Activated CD4-positive, alpha-beta T cell treated with anti-CD3 and anti-CD28 coated beads, Interleukin-2, amount 10 ng/mL, durations not matched to agents 24 days and 14 days (primary cell): ENCODE measurements at regions not wholly inside any gene's neighbourhood (a gene's known extent, or its start where the extent isn't known, plus 50 kb on each side); places are given as distances from the start of the nearest gene placed in this dataset.
A peak's percentile ranks its signal among the peaks of the same experiment; 100 is the strongest.

Experiments
- DNase-seq: peaks from one replicate; pipeline ENCODE4 v3.0.0; 2022
- H3K27ac Mint-ChIP-seq: one replicate; pipeline ENCODE4 v1.8.0; 2022; ENCODE audit warnings: mild to moderate bottlenecking, mixed read lengths
- H3K27me3 Mint-ChIP-seq: one replicate; pipeline ENCODE4 v1.8.0; 2022; ENCODE audit warnings: mixed read lengths
- H3K36me3 Mint-ChIP-seq: one replicate; pipeline ENCODE4 v1.8.0; 2022; ENCODE audit warnings: low read depth, mild to moderate bottlenecking, mixed read lengths
- H3K4me1 Mint-ChIP-seq: one replicate; pipeline ENCODE4 v1.8.0; 2021; ENCODE audit warnings: mixed read lengths
- H3K4me3 Mint-ChIP-seq: one replicate; pipeline ENCODE4 v1.8.0; 2022; ENCODE audit warnings: mild to moderate bottlenecking, moderate library complexity, mixed read lengths
- H3K9me3 Mint-ChIP-seq: one replicate; pipeline ENCODE4 v1.8.0; 2021; ENCODE audit warnings: mixed read lengths
- intact Hi-C: fragments of 100-400 bp; cut with micrococcal nuclease; formaldehyde crosslinking; loops from one replicate; pipeline ENCODE4 v1.15.1; 2023

GRCh38 chr10:43815181-43815885, 166.7 kb upstream of the ZNF32 start:
- peaks cover 1% of the 10 kb centered on the region for H3K27me3 Mint-ChIP-seq
- H3K9me3 Mint-ChIP-seq, result no peaks in the 10 kb centered on the region
- H3K4me1 Mint-ChIP-seq, result peaks cover 53% of the 10 kb centered on the region
- intact Hi-C loops, result loop anchor here (1.0 to 10.0 kb wide), 6 partner anchors 33 to 1261 kb away; partner anchors contain the start of gene ZNF33B
- peak; percentile 54 for DNase-seq
- no peaks in the 10 kb centered on the region for H3K36me3 Mint-ChIP-seq
- H3K27ac Mint-ChIP-seq, result peak overlapping the region; percentile 84
- peak overlapping the region; percentile 81 for H3K4me3 Mint-ChIP-seq

DNA sequence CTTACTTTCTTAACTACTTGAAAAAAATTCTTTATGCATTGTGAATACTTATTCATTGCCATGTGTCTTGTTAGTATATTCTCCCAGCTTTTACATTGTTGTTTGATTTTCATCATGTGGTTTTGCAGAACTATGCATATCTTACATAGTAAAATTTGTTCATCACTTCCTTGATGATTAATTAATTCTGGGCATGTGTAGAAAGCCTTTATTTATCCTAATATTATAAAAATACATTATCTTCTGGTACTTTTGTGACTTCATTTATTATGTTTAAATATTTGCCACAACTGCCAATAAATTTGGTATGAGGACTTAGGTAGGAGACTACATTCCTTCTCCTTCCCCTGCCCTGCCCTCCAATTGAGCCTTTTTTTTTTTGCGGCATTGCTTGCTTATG, 166.0 kb upstream of the ZNF32 start:
- Mint-ChIP-seq H3K36me3 (no peaks in the 10 kb centered on the region), H3K9me3 (no peaks in the 10 kb centered on the region), H3K27me3 (peaks cover 1% of the 10 kb centered on the region), H3K4me3 (no peak overlapping the region), H3K27ac (no peak overlapping the region), H3K4me1 (peaks cover 56% of the 10 kb centered on the region)
- DNase-seq, result no peak
- intact Hi-C loops, result loop anchor here (1.0 to 10.0 kb wide), 6 partner anchors 32 to 1260 kb away; partner anchors contain the start of gene ZNF33B

DNA sequence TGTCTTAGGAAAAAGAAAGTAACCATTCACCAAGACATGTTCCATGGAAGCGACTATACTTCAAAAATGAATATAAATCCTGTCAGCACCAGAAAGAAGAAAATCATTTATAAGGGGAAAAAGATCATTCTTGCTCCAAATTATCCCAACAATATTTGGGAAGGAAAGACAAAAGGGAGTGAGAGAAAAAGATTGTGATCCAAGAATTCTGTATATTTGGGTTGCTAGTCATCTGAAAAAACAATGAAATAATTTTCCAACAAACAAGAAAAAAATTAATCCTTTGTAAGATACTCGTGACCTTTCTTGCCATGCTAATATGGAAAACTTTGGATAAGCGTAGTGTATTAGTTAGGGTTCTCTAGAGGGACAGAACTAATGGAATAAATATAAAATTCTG, 163.2 kb upstream of the ZNF32 start:
- Mint-ChIP-seq H3K4me1 (peaks cover 62% of the 10 kb centered on the region), H3K27me3 (peaks cover 1% of the 10 kb centered on the region), H3K36me3 (no peaks in the 10 kb centered on the region)

GRCh38 chr10:43809211-43809930, 160.7 kb upstream of the ZNF32 start:
- Mint-ChIP-seq H3K4me1 (peaks cover 47% of the 10 kb centered on the region), H3K9me3 (no peaks in the 10 kb centered on the region), H3K4me3 (no peak overlapping the region), H3K27ac (no peak overlapping the region), H3K27me3 (peaks cover 10% of the 10 kb centered on the region), H3K36me3 (no peaks in the 10 kb centered on the region)
- intact Hi-C loops, result no loop called here
- peak; percentile 45 for DNase-seq

More for the DNA sequence above, 163.2 kb upstream of the ZNF32 start:
- Mint-ChIP-seq H3K4me3 (no peak overlapping the region), H3K27ac (no peak overlapping the region), H3K9me3 (no peaks in the 10 kb centered on the region)
- intact Hi-C loops, result loop anchor here (10.0 kb wide), 3 partner anchors 117 to 1257 kb away; no protein-coding TSS in a partner anchor
- no peak for DNase-seq

DNA sequence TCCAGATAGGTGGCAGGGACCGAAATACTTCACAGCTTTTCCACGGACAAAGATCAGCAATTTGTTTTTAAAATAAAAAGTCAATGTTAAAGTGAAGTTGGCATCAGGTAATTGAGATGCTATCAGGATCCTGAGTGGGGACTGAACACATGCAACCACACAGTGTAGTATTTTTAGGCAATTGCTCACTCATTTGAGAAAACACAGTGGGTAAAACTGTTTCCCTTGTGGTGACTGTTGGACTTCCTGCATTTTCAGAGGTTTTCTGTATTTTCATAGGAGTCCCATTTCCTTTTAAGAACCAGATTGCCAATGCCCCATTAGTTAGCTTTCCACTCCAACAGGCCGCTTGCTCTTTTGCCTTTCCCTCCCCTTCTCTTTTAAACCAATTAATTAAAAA, 159.5 kb upstream of the ZNF32 start:
- intact Hi-C loops, result loop anchor here (1.0 kb wide), 1 partner anchor 8 kb away; no protein-coding TSS in a partner anchor
- peak overlapping the region; percentile 46 for H3K27ac Mint-ChIP-seq
- H3K4me1 Mint-ChIP-seq, result peaks cover 47% of the 10 kb centered on the region
- H3K4me3 Mint-ChIP-seq, result peak overlapping the region; percentile 48
- peaks cover 13% of the 10 kb centered on the region for H3K27me3 Mint-ChIP-seq
- peak; percentile 72 for DNase-seq
- H3K36me3 Mint-ChIP-seq, result no peaks in the 10 kb centered on the region
- H3K9me3 Mint-ChIP-seq, result no peaks in the 10 kb centered on the region

GRCh38 chr10:43806831-43807640, 158.4 kb upstream of the ZNF32 start:
- H3K9me3 Mint-ChIP-seq, result no peaks in the 10 kb centered on the region
- intact Hi-C loops, result no loop called here
- H3K27ac Mint-ChIP-seq, result no peak overlapping the region
- H3K4me1 Mint-ChIP-seq, result peaks cover 44% of the 10 kb centered on the region
- H3K27me3 Mint-ChIP-seq, result peaks cover 13% of the 10 kb centered on the region
- H3K36me3 Mint-ChIP-seq, result no peaks in the 10 kb centered on the region
- no peak overlapping the region for H3K4me3 Mint-ChIP-seq
- DNase-seq, result peak; percentile 55

GRCh38 chr10:43803791-43804190, 155.1 kb upstream of the ZNF32 start:
- peaks cover 4% of the 10 kb centered on the region for H3K9me3 Mint-ChIP-seq
- peaks cover 26% of the 10 kb centered on the region for H3K27me3 Mint-ChIP-seq
- H3K4me3 Mint-ChIP-seq, result no peak overlapping the region
- peaks cover 35% of the 10 kb centered on the region for H3K4me1 Mint-ChIP-seq
- intact Hi-C loops, result no loop called here
- no peaks in the 10 kb centered on the region for H3K36me3 Mint-ChIP-seq
- H3K27ac Mint-ChIP-seq, result no peak overlapping the region
- no peak for DNase-seq

DNA sequence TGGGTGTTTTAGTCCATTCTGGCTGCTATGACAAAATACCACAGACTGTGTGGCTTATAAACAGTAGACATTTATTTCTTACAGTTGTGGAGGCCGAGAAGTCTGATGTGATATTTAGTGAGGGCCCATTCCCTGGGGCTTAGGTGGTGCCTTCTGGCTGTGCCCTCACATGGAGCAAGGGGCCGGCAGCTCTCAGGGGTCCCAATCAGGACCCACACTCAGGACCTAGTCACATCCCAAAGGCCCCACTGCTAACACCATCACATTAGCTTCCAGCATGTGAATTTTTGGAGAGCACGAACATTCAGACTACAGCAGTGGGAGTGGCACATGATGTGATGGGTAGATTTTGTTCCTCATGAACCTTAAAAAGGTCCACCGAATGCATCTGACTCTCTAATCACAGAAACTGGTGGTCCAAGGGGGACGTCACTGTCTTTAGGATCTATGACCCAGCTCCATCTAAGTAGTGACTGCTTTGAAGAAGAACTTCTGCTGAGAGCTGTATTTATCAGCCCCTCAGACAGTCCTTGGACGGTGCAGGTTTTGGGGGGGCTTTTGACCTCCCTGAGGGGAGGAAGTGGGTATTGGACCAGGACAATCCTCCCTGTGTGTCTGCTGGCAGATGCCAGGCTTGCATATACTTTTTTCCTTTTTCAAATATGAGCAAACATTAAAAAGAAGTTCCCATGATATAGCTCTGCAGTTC, 154.5 kb upstream of the ZNF32 start:
- H3K36me3 Mint-ChIP-seq, result no peaks in the 10 kb centered on the region
- H3K4me3 Mint-ChIP-seq, result no peak overlapping the region
- intact Hi-C loops, result no loop called here
- no peak for DNase-seq
- H3K9me3 Mint-ChIP-seq, result peaks cover 4% of the 10 kb centered on the region
- H3K27ac Mint-ChIP-seq, result no peak overlapping the region
- H3K27me3 Mint-ChIP-seq, result peaks cover 29% of the 10 kb centered on the region
- peaks cover 31% of the 10 kb centered on the region for H3K4me1 Mint-ChIP-seq

GRCh38 chr10:43801626-43802025, 152.9 kb upstream of the ZNF32 start:
- Mint-ChIP-seq H3K9me3 (peaks cover 4% of the 10 kb centered on the region), H3K36me3 (no peaks in the 10 kb centered on the region), H3K27ac (no peak overlapping the region), H3K4me3 (no peak overlapping the region), H3K27me3 (peaks cover 37% of the 10 kb centered on the region), H3K4me1 (peaks cover 20% of the 10 kb centered on the region)
- intact Hi-C loops, result no loop called here
- DNase-seq, result no peak

DNA sequence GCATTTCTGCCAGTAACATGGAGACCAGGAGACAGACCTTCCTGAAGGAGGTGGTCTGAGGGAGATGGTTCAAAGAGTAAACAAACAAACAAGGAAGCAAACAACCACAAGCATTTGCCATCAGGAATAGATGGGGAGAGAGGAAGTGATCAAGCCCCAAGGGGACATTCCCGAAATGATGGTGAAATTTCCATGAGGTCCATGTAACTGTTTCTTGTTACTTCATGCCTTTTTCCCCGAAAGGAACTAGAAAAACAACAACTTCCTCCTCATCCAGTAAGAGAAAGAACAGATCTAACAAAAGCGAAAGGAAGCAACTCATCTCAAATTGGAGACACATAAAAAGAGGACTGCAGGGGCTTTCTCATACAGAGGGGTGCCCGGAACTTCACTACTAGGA, 152.5 kb upstream of the ZNF32 start:
- H3K4me3 Mint-ChIP-seq, result no peak overlapping the region
- H3K27me3 Mint-ChIP-seq, result peaks cover 38% of the 10 kb centered on the region
- H3K4me1 Mint-ChIP-seq, result peaks cover 16% of the 10 kb centered on the region
- H3K36me3 Mint-ChIP-seq, result no peaks in the 10 kb centered on the region
- intact Hi-C loops, result no loop called here
- DNase-seq, result no peak
- H3K9me3 Mint-ChIP-seq, result peaks cover 4% of the 10 kb centered on the region
- H3K27ac Mint-ChIP-seq, result no peak overlapping the region

GRCh38 chr10:43796781-43797180, 148.1 kb upstream of the ZNF32 start:
- intact Hi-C loops, result no loop called here

DNA sequence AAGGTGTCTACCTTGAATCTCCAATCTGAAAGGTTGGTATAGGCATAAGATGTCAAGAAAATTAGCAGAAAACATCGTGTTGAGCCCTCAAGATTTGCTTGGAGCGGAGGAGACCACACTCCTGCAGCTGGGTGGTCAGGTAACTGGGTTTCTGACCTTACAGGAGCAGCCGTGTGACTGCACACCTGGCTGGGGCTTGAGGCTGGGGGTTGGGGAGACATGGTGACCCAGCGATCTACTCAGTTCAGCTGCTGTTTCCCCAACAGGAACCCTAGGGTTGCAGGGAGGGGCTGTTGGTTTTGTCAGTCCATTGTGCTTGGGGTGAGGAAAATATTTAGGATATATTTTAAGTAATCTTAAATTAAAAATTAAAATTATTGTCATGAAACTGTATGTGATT, 147.0 kb upstream of the ZNF32 start:
- intact Hi-C loops, result no loop called here
- Mint-ChIP-seq H3K27me3 (peaks cover 25% of the 10 kb centered on the region), H3K27ac (no peak overlapping the region)

More at GRCh38 chr10:43796781-43797180, 148.1 kb upstream of the ZNF32 start:
- no peak for DNase-seq
- peaks cover 29% of the 10 kb centered on the region for H3K27me3 Mint-ChIP-seq
- peaks cover 9% of the 10 kb centered on the region for H3K4me1 Mint-ChIP-seq
- peaks cover 4% of the 10 kb centered on the region for H3K9me3 Mint-ChIP-seq
- no peak overlapping the region for H3K27ac Mint-ChIP-seq
- no peaks in the 10 kb centered on the region for H3K36me3 Mint-ChIP-seq
- H3K4me3 Mint-ChIP-seq, result no peak overlapping the region

GRCh38 chr10:43795093-43795492, 146.4 kb upstream of the ZNF32 start:
- Mint-ChIP-seq H3K27me3 (peaks cover 25% of the 10 kb centered on the region), H3K36me3 (no peaks in the 10 kb centered on the region), H3K4me3 (no peak overlapping the region), H3K9me3 (no peaks in the 10 kb centered on the region), H3K4me1 (no peaks in the 10 kb centered on the region), H3K27ac (no peak overlapping the region)
- intact Hi-C loops, result no loop called here
- DNase-seq, result peak; percentile 28

More for the DNA sequence above, 147.0 kb upstream of the ZNF32 start:
- no peaks in the 10 kb centered on the region for H3K9me3 Mint-ChIP-seq
- no peak for DNase-seq
- no peak overlapping the region for H3K4me3 Mint-ChIP-seq
- no peaks in the 10 kb centered on the region for H3K36me3 Mint-ChIP-seq
- H3K4me1 Mint-ChIP-seq, result no peaks in the 10 kb centered on the region
